ENCODE measurements at regions not wholly inside any gene's neighbourhood (a gene's known extent, or its start where the extent isn't known, plus 50 kb on each side); places are given as distances from the start of the nearest gene placed in this dataset.

- TF ChIP-seq CTCF (IDR thresholded peaks at IDR 0.05): no peak
- intact Hi-C loops (cut with DNase I): no loop called here
Observed at GRCh38 chr2:225989809-225990208, 590.3 kb downstream of the NYAP2 start.

GRCh38 chr2:225980372-225980771 is 580.9 kb downstream of the NYAP2 start:
- no peak overlapping the region for H3K4me3 ChIP-seq
- intact Hi-C loops (cut with DNase I): no loop called here
- no peaks in the 10 kb centered on the region for H3K9me3 ChIP-seq
- H3K27ac ChIP-seq: no peak overlapping the region
- no peaks in the 10 kb centered on the region for H3K27me3 ChIP-seq
- no peak for TF ChIP-seq CTCF (IDR thresholded peaks at IDR 0.05)
- no peak overlapping the region for H3K9ac ChIP-seq (ENCODE audit: low read depth in 2 of 2, low read length in 2 of 2)
- no peaks in the 10 kb centered on the region for H3K4me1 ChIP-seq
- DNase-seq: no peak
- H3K36me3 ChIP-seq: no peaks in the 10 kb centered on the region

More at GRCh38 chr2:225989809-225990208, 590.3 kb downstream of the NYAP2 start:
- no peaks in the 10 kb centered on the region for H3K36me3 ChIP-seq
- no peak for DNase-seq
- no peak overlapping the region for H3K4me3 ChIP-seq
- H3K9ac ChIP-seq (ENCODE audit: low read depth in 2 of 2, low read length in 2 of 2): no peak overlapping the region
- H3K4me1 ChIP-seq: no peaks in the 10 kb centered on the region
- no peaks in the 10 kb centered on the region for H3K9me3 ChIP-seq
- H3K27ac ChIP-seq: no peak overlapping the region
- H3K27me3 ChIP-seq: no peaks in the 10 kb centered on the region

- Histone ChIP-seq H3K9me3 (no peaks in the 10 kb centered on the region), H3K4me3 (no peak overlapping the region), H3K9ac (ENCODE audit: low read depth in 2 of 2, low read length in 2 of 2) (no peak overlapping the region), H3K27ac (no peak overlapping the region), H3K27me3 (no peaks in the 10 kb centered on the region), H3K36me3 (no peaks in the 10 kb centered on the region), H3K4me1 (no peaks in the 10 kb centered on the region)
- DNase-seq: no peak
- TF ChIP-seq CTCF (IDR thresholded peaks at IDR 0.05): no peak
- intact Hi-C loops (cut with DNase I): no loop called here
Observed at GRCh38 chr2:225971433-225971832, 571.9 kb downstream of the NYAP2 start.

- H3K27me3 ChIP-seq: no peaks in the 10 kb centered on the region
- no peaks in the 10 kb centered on the region for H3K4me1 ChIP-seq
- DNase-seq: no peak
- intact Hi-C loops (cut with DNase I): no loop called here
- H3K36me3 ChIP-seq: no peaks in the 10 kb centered on the region
- no peak overlapping the region for H3K9ac ChIP-seq (ENCODE audit: low read depth in 2 of 2, low read length in 2 of 2)
- H3K9me3 ChIP-seq: no peaks in the 10 kb centered on the region
- no peak overlapping the region for H3K27ac ChIP-seq
- TF ChIP-seq CTCF (IDR thresholded peaks at IDR 0.05): no peak
- no peak overlapping the region for H3K4me3 ChIP-seq
Observed at GRCh38 chr2:225948903-225949302, 549.4 kb downstream of the NYAP2 start.

- intact Hi-C loops (cut with DNase I): no loop called here
Observed at GRCh38 chr2:225938991-225939390, 539.5 kb downstream of the NYAP2 start.

More at GRCh38 chr2:225938991-225939390, 539.5 kb downstream of the NYAP2 start:
- no peaks in the 10 kb centered on the region for H3K27me3 ChIP-seq
- H3K9ac ChIP-seq (ENCODE audit: low read depth in 2 of 2, low read length in 2 of 2): no peak overlapping the region
- H3K27ac ChIP-seq: no peak overlapping the region
- DNase-seq: no peak
- H3K4me1 ChIP-seq: no peaks in the 10 kb centered on the region
- H3K36me3 ChIP-seq: no peaks in the 10 kb centered on the region
- H3K9me3 ChIP-seq: no peaks in the 10 kb centered on the region
- no peak overlapping the region for H3K4me3 ChIP-seq
- no peak for TF ChIP-seq CTCF (IDR thresholded peaks at IDR 0.05)
